H4 (cell line): ENCODE measurements at regions not wholly inside any gene's neighbourhood (a gene's known extent, or its start where the extent isn't known, plus 50 kb on each side); places are given as distances from the start of the nearest gene placed in this dataset.

Experiments
- DNase-seq: peaks from one replicate; pipeline ENCODE4 v3.0.0-alpha.2; 2015; ENCODE audit warnings: low spot score

GRCh38 chr6:153251326-153251725 is 120.2 kb upstream of the RGS17 start:
- no peak for DNase-seq

DNA sequence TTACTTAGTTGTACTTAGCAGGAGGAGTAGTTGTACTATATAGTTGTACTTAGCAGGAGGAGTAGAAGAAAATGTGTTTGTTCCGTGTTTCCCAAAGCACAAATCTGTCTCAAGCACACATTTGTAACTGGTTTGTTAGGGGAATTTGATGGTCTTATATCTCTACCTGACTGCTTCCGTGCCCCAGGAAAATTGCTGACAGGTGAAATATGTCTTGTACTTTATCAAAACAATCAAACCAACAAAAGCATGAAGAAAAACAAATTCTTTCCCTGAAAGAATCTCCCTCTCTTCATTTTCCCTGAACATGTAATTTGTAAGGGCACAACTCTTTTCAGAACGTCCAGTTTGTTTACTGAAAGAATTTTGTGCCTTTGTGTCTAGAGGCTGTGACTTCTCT is 106.6 kb upstream of the RGS17 start:
- no peak for DNase-seq

DNA sequence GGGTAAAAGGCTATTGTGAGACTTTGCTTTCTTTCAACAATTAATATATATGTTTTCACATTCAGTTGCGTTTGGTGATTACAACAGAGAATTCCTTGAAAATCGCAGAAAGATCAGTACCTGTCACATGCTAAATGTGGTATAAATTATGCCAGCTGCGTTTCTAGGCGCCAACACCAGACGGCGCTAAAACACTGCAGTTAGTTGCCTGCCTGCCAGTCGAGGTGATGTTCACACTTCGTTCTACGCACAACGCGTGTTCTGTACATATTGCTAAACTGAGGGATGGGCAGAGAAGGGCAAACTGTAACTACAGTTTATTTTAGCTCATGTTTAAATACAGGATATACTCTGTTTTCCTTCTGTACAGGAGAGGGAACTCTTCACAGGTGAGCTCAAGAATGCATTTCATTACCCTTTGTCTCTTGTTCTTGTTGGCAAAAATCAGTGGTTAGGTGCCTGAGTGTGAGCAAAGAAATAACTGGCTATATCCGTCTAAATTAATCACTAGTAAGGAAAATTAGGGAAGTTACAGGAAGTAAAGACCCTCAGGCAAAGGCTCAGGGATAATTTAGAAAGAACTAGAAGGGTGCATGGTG is 100.1 kb upstream of the RGS17 start:
- peak; percentile 8 for DNase-seq

- no peak for DNase-seq
Observed at GRCh38 chr6:153218184-153218792, 87.2 kb upstream of the RGS17 start.

GRCh38 chr6:153216789-153217188 is 85.7 kb upstream of the RGS17 start:
- DNase-seq: no peak

DNA sequence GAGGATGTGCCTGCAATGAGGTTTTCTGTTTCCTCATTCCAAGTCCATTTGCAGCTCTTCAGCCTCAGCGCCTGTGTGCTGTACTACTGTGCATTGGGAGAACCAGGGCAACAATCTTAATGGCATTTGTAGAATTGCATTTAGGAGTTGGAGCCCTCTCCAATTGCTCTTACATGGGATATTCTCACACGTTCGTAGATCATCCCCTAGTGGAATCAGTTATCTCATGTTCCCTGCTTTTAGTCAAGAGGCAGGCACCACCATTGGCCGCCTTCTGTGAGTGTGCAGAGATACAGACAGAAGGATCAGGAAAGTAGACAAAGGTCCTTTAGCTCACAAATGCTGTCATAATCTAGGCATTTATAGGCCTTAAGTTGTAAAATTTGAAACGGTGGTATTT is 84.2 kb upstream of the RGS17 start:
- DNase-seq: no peak

DNA sequence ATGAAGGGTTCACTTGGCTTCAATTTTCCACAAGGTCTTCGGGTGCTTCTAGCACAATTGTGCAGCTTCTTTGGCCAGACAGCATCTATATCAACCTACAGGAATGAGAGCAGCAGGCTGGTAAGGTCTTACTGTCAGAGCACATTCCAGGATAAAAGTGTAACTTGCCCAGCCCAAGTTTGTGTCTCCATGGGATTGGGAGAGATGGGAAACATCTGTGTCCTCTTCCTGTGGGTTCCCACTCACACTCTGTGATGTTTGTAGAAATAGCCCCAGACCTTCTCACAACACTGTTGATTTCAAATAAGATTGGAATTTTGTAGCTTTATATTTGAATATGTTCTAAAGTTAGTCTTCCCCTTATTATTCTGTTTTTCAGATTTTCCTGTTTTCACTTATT is 83.4 kb upstream of the RGS17 start:
- no peak for DNase-seq

- peak; percentile 18 for DNase-seq
Observed at GRCh38 chr6:153210083-153210482, 79.0 kb upstream of the RGS17 start.

GRCh38 chr6:153208706-153209105 is 77.6 kb upstream of the RGS17 start:
- DNase-seq: no peak

DNA sequence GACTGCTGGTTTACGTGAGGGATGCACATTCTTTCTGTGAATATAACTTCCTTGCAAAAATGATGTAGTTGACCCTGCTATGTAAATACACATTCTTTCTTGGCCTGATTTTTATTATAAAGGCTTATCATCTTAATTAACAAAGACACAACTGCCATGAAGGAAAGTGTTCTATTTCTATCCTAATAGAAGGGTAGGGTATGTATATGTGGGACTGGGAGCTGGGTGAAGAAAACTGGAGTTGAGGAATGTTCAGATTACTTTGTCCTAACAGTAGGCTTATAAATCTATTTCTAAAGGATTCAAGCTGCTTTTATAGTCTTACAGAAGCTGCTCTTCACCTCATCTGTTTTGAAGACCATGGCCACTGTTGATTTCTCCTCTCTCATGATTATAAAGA is 76.5 kb upstream of the RGS17 start:
- DNase-seq: no peak

DNA sequence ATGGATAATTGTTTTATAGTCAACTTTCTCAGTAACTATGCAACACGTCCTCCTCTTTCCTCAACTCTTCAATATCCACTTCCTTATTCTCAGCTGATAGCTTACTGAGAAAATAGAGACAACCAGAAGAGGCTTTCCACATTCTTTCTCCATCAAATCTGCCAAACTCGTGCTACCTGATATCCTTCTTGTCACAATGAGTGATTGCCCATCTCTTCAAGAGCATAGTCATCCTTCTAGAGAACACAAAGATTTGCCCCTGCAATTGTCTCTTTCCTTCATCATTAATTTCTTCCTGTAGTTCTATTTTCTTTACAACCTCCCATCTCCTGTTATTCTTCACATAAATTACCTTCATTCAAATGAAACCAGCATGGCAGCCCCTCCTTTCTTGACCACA is 75.9 kb upstream of the RGS17 start:
- no peak for DNase-seq

DNA sequence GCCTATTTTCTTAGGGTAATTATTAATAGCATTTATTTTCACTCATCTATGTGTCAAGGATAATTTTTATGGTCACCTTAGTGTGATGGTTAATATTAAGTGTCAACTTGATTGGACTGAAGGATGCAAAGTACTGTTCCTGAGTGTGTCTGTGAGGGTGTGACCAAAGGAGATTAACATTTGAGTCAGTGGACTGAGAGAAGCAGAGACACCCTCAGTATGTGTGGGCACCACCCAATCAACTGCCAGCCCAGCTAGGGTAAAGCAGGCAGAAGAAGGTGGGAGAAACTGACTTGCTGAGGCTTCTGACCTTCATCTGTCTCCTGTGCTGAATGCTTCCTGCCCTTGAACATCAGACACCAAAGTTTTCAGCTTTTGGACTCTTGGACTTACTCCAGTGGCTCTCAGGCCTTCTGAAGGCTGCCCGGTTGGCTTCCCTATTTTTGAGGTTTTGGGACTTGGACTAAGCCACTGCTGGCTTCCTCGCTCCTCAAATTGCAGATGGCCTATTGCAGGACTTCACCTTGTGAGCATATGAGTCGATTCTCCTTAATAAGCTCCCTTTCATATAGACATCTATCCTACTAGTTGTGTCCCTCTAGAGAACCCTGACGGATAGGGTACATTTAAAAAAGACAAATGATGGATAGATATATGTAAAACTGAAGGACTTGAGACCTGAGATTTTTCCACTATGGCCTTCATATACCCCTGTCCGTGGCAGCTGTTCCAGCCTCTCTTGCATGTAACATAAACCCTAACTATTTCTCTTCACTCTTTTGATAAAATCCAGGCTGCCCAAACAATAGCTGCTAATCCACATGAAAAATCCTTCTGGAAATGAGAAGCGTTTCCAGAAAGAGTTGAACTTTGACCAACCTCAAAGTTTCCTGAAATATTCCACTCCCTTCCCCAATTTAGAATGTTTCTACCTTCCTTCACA is 62.1 kb upstream of the RGS17 start:
- DNase-seq: no peak

GRCh38 chr6:153183925-153184324 is 52.8 kb upstream of the RGS17 start:
- no peak for DNase-seq
